Gastrocnemius medialis (tissue), 4 donors: ENCODE measurements at regions not wholly inside any gene's neighbourhood (a gene's known extent, or its start where the extent isn't known, plus 50 kb on each side); places are given as distances from the start of the nearest gene placed in this dataset.

Source experiments
- ATAC-seq, 2 donors: fragments of 150-250 bp; one replicate each; pipeline ENCODE4 v1.9.1; 2016
- DNase-seq, 2 donors: peaks; one replicate each; pipeline ENCODE4 v3.0.0-alpha.2; 2019
- H3K27ac ChIP-seq, 4 donors: fragments of 200-600 bp; sonication (generic); 1 replicate in 1 of 4; 2 replicates in 3 of 4; pipeline ENCODE4 v1.5.1; 2016 to 2018; ENCODE audit warnings: mild to moderate bottlenecking in 2 of 4, moderate library complexity in 1 of 4
- H3K27me3 ChIP-seq, 3 donors: fragments of 200-600 bp; sonication (generic) in 2 of 3; 1 replicate in 1 of 3; 2 replicates in 2 of 3; pipeline versions ENCODE4 v1.5.1 to v1.6.0; 2016 to 2019; ENCODE audit warnings: mild to moderate bottlenecking in 1 of 3, moderate library complexity in 1 of 3
- H3K36me3 ChIP-seq, 2 donors: fragments of 200-600 bp; sonication (generic) in 1 of 2; one replicate each; pipeline ENCODE4 v1.5.1; 2017 to 2018
- H3K4me1 ChIP-seq, 2 donors: fragments of 200-600 bp; sonication (generic) in 1 of 2; one replicate each; pipeline ENCODE4 v1.5.1; 2016 to 2017; ENCODE audit warnings: mild to moderate bottlenecking in 2 of 2
- H3K4me3 ChIP-seq, 4 donors: fragments of 200-600 bp; sonication (generic) in 3 of 4; 1 replicate in 1 of 4; 2 replicates in 3 of 4; pipeline ENCODE4 v1.5.1; 2016 to 2019; ENCODE audit warnings: mild to moderate bottlenecking in 2 of 4
- H3K9me3 ChIP-seq, 3 donors: fragments of 200-600 bp; sonication (generic) in 2 of 3; 1 replicate in 1 of 3; 2 replicates in 2 of 3; pipeline ENCODE4 v1.5.1; 2016 to 2019
- POLR2A ChIP-seq, 2 donors: fragments of 450-650 bp; IDR thresholded peaks; one replicate each; pipeline ENCODE4 v1.6.1; 2017; ENCODE audit warnings: antibody characterized with exemption in 2 of 2, mild to moderate bottlenecking in 2 of 2, moderate library complexity in 2 of 2
- in situ Hi-C, 4 donors: fragments of 200-750 bp; cut with MboI; loops; one replicate each; pipeline versions ENCODE4 v1.15.0 to v1.8.0; 2017; ENCODE audit warnings: low sequenced_read_pairs in 4 of 4
- intact Hi-C: fragments of 100-400 bp; cut with DNase I; formaldehyde crosslinking; loops from one replicate; pipeline ENCODE4 v1.15.1; 2023; ENCODE audit warnings: low total_unique reads
- TF ChIP-seq, protein P1 (sequence below), 5 experiments: fragments of 450-650 bp in 3 of 5; fragments of 200-600 bp in 2 of 5; sonication (generic) in 2 of 5; IDR thresholded peaks in 4 of 5; conservative IDR thresholded peaks in 1 of 5; 1 replicate in 4 of 5; 2 replicates in 1 of 5; pipeline ENCODE4 v1.5.1; 2016 to 2019; ENCODE audit warnings: antibody characterized with exemption in 5 of 5, mild to moderate bottlenecking in 3 of 5, moderate library complexity in 3 of 5

DNA sequence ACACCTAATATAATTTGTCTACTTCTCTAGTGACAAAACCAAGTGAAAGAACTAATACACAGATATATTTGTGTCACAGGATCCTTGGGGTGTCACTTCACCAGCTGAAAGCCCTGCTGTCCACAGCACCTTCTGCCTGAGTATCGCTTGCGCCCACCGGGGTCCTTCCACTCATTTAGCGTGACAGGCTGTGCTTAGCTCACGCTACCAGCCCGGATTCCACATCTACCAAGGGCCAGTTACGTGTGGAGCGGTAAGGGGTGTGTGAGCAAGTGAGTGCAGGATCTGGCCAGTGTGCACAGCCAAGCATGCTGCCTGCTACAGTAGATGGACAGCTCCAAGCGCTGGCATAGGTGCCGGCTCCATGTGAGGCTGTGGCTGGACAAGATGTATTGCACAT lies 810.9 kb downstream of the NSUN3 start:
- no peak for DNase-seq
- H3K27me3 ChIP-seq = no peaks in the 10 kb centered on the region
- TF ChIP-seq POLR2A (IDR thresholded peaks at IDR 0.05) = no peak
- TF ChIP-seq, protein P1, sequence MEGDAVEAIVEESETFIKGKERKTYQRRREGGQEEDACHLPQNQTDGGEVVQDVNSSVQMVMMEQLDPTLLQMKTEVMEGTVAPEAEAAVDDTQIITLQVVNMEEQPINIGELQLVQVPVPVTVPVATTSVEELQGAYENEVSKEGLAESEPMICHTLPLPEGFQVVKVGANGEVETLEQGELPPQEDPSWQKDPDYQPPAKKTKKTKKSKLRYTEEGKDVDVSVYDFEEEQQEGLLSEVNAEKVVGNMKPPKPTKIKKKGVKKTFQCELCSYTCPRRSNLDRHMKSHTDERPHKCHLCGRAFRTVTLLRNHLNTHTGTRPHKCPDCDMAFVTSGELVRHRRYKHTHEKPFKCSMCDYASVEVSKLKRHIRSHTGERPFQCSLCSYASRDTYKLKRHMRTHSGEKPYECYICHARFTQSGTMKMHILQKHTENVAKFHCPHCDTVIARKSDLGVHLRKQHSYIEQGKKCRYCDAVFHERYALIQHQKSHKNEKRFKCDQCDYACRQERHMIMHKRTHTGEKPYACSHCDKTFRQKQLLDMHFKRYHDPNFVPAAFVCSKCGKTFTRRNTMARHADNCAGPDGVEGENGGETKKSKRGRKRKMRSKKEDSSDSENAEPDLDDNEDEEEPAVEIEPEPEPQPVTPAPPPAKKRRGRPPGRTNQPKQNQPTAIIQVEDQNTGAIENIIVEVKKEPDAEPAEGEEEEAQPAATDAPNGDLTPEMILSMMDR (IDR thresholded peaks at IDR 0.05 in 4 of 5, conservative IDR thresholded peaks at IDR 0.05 in 1 of 5) = no peak
- no peaks in the 10 kb centered on the region for H3K36me3 ChIP-seq
- H3K27ac ChIP-seq = no peak overlapping the region
- in situ Hi-C loops = no loop called here
- H3K4me3 ChIP-seq = no peak overlapping the region
- intact Hi-C loops = no loop called here
- no peaks in the 10 kb centered on the region for H3K4me1 ChIP-seq
- no peak for ATAC-seq
- no peaks in the 10 kb centered on the region for H3K9me3 ChIP-seq

DNA sequence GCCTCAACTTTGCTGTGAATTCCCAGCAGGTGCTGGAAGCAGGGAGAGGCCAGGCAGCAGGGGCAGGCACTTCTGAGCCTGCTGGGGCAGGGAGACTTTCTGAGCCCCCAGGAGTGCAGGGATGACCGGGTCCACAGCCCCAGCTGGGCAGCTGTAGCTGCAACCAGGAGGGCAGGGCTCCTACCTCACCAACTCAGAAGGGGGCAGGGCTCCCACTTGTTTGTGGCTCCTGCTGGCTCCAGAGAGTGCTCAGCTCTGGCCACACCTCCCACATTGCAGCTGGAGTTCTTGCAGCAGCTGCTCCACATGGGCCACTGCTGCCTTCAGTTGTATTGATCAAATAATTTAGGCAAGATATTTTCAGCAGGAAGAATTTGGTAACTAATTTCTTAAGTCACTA lies 812.3 kb downstream of the NSUN3 start:
- Histone ChIP-seq H3K27me3 (no peaks in the 10 kb centered on the region), H3K9me3 (no peaks in the 10 kb centered on the region), H3K4me1 (no peaks in the 10 kb centered on the region), H3K27ac (no peak overlapping the region), H3K36me3 (no peaks in the 10 kb centered on the region), H3K4me3 (no peak overlapping the region)
- TF ChIP-seq, protein P1 (IDR thresholded peaks at IDR 0.05 in 4 of 5, conservative IDR thresholded peaks at IDR 0.05 in 1 of 5) = no peak
- TF ChIP-seq POLR2A (IDR thresholded peaks at IDR 0.05) = no peak
- no peak for DNase-seq
- intact Hi-C loops = no loop called here
- in situ Hi-C loops = loop anchor here in 1 of 4 donors (25.0 kb wide), 1 partner anchor 112 kb away; no protein-coding TSS in a partner anchor
- no peak for ATAC-seq

DNA sequence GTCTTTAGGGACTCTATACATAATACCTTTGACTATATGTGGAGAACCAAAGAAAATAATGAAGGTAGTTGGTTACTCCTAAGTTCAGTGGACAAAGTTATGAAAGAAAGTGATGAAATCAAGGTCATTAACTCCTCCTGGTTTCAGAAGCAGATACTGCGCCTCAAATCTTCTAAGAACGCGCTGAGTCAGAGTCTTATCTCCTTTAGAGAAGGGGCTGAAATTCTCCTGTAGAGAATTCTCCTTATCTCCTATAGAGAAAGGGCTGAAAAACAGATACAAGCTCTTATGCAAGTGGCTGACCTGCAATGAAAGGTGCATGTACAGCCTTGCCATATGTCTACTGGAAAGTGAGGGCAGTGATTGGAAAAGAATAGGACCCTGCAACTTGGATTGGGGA lies 824.2 kb downstream of the NSUN3 start:
- H3K4me1 ChIP-seq = no peaks in the 10 kb centered on the region
- H3K9me3 ChIP-seq = no peaks in the 10 kb centered on the region
- H3K36me3 ChIP-seq = no peaks in the 10 kb centered on the region
- H3K27ac ChIP-seq = no peak overlapping the region
- in situ Hi-C loops = loop anchor here in 1 of 4 donors (25.0 kb wide), 1 partner anchor 100 kb away; no protein-coding TSS in a partner anchor
- no peak for TF ChIP-seq POLR2A (IDR thresholded peaks at IDR 0.05)
- TF ChIP-seq, protein P1 (IDR thresholded peaks at IDR 0.05 in 4 of 5, conservative IDR thresholded peaks at IDR 0.05 in 1 of 5) = no peak
- intact Hi-C loops = no loop called here
- ATAC-seq (no peak), DNase-seq (no peak)
- no peak overlapping the region for H3K4me3 ChIP-seq
- H3K27me3 ChIP-seq = no peaks in the 10 kb centered on the region

DNA sequence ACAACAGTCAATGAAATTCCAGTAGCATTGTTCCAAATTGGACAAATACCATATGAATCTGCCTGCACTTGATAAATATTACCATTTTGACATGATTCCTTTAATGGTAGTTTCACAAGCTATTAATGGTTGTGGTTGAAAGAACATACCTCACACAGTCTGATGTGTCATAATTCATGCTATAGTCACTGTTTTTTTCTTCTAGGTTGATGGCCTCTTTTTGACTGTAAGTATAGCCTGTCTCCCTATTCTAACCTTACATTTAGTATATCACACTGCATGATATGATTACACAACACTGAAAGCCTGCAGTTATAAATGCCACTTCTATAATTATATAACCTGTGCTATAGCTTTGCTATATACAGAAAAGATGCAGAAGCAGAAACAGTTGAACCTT lies 834.1 kb downstream of the NSUN3 start:
- ATAC-seq = no peak
- TF ChIP-seq, protein P1 (IDR thresholded peaks at IDR 0.05 in 4 of 5, conservative IDR thresholded peaks at IDR 0.05 in 1 of 5) = no peak
- TF ChIP-seq POLR2A (IDR thresholded peaks at IDR 0.05) = no peak
- no peaks in the 10 kb centered on the region for H3K4me1 ChIP-seq
- H3K27ac ChIP-seq = no peak overlapping the region
- no peaks in the 10 kb centered on the region for H3K27me3 ChIP-seq
- H3K36me3 ChIP-seq = no peaks in the 10 kb centered on the region
- no peak for DNase-seq
- in situ Hi-C loops (loop anchor here in 1 of 4 donors (25.0 kb wide), 1 partner anchor 90 kb away; no protein-coding TSS in a partner anchor), intact Hi-C loops (no loop called here)
- H3K4me3 ChIP-seq = no peak overlapping the region
- H3K9me3 ChIP-seq = no peaks in the 10 kb centered on the region

DNA sequence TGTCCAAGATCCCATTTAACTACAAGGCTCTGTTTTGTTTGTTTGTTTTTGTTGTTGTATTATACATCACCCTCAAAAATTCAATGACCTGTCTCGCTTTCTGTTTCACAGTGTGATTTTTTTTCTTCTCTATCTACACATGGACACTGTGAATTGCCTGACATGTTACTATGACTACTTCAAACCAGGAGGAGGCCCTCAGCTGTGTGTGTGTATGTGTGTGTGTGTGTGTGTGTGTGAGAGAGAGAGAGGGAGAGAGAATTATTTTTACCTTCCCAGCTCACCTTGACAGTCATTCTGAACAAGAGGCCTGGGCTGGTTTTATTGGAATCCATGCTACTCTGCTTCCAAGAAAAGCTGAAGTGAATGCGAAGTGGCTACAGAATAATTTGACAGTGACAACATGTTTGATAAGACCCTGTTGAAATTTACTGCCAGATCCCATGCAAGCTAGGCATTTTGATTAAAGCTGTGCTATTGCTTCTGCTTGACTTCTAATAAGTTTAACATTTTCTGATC lies 841.4 kb downstream of the NSUN3 start:
- ATAC-seq = no peak
- Histone ChIP-seq H3K27me3 (no peaks in the 10 kb centered on the region), H3K9me3 (no peaks in the 10 kb centered on the region), H3K4me3 (no peak overlapping the region), H3K27ac (no peak overlapping the region), H3K4me1 (no peaks in the 10 kb centered on the region), H3K36me3 (no peaks in the 10 kb centered on the region)
- TF ChIP-seq, protein P1 (IDR thresholded peaks at IDR 0.05 in 4 of 5, conservative IDR thresholded peaks at IDR 0.05 in 1 of 5) = no peak
- TF ChIP-seq POLR2A (IDR thresholded peaks at IDR 0.05) = no peak
- no peak for DNase-seq
- in situ Hi-C loops (no loop called here), intact Hi-C loops (no loop called here)
